ENCODE measurements at regions not wholly inside any gene's neighbourhood (a gene's known extent, or its start where the extent isn't known, plus 50 kb on each side); places are given as distances from the start of the nearest gene placed in this dataset.

- TF ChIP-seq CTCF (IDR thresholded peaks at IDR 0.05; ENCODE audit: low read depth, low read length) = no peak
- H3K4me3 ChIP-seq (ENCODE audit: low read depth, low read length) = no peak overlapping the region
Measured at GRCh38 chr2:59046401-59047372, 805.6 kb upstream of the FANCL start.

- TF ChIP-seq CTCF (IDR thresholded peaks at IDR 0.05; ENCODE audit: low read depth, low read length) = no peak
Measured at GRCh38 chr2:59044736-59045135, 803.6 kb upstream of the FANCL start.

GRCh38 chr2:59041139-59041538 lies 800.0 kb upstream of the FANCL start:
- TF ChIP-seq CTCF (IDR thresholded peaks at IDR 0.05; ENCODE audit: low read depth, low read length) = no peak
- no peak overlapping the region for H3K4me3 ChIP-seq (ENCODE audit: low read depth, low read length)

More at GRCh38 chr2:59044736-59045135, 803.6 kb upstream of the FANCL start:
- no peak overlapping the region for H3K4me3 ChIP-seq (ENCODE audit: low read depth, low read length)

- H3K4me3 ChIP-seq (ENCODE audit: low read depth, low read length) = no peak overlapping the region
- TF ChIP-seq CTCF (IDR thresholded peaks at IDR 0.05; ENCODE audit: low read depth, low read length) = no peak
Measured at GRCh38 chr2:59034837-59035236, 793.7 kb upstream of the FANCL start.

GRCh38 chr2:59034106-59034505 lies 793.0 kb upstream of the FANCL start:
- TF ChIP-seq CTCF (IDR thresholded peaks at IDR 0.05; ENCODE audit: low read depth, low read length) = no peak
- H3K4me3 ChIP-seq (ENCODE audit: low read depth, low read length) = no peak overlapping the region

GRCh38 chr2:59033661-59034060 lies 792.5 kb upstream of the FANCL start:
- TF ChIP-seq CTCF (IDR thresholded peaks at IDR 0.05; ENCODE audit: low read depth, low read length) = no peak
- H3K4me3 ChIP-seq (ENCODE audit: low read depth, low read length) = no peak overlapping the region

GRCh38 chr2:59032499-59032898 lies 791.4 kb upstream of the FANCL start:
- no peak overlapping the region for H3K4me3 ChIP-seq (ENCODE audit: low read depth, low read length)
- no peak for TF ChIP-seq CTCF (IDR thresholded peaks at IDR 0.05; ENCODE audit: low read depth, low read length)

Measured in WI38 (cell line).